Tibial nerve (tissue), 4 donors: ENCODE measurements at regions not wholly inside any gene's neighbourhood (a gene's known extent, or its start where the extent isn't known, plus 50 kb on each side); places are given as distances from the start of the nearest gene placed in this dataset.

Source experiments
- DNase-seq, 2 donors: peaks; one replicate each; pipeline ENCODE4 v3.0.0-alpha.2; 2019; ENCODE audit warnings: low spot score in 2 of 2
- H3K27ac ChIP-seq, 4 donors: fragments of 200-600 bp; sonication (generic) in 3 of 4; one replicate each; pipeline ENCODE4 v1.5.1; 2017 to 2019; ENCODE audit warnings: mild to moderate bottlenecking in 1 of 4
- H3K27me3 ChIP-seq, 2 donors: fragments of 200-600 bp; sonication (generic) in 1 of 2; one replicate each; pipeline versions ENCODE4 v1.5.1 to v1.6.0; 2017 to 2019
- H3K36me3 ChIP-seq, 3 donors: fragments of 200-600 bp; sonication (generic); one replicate each; pipeline ENCODE4 v1.5.1; 2018 to 2019
- H3K4me1 ChIP-seq, 4 donors: fragments of 200-600 bp; sonication (generic) in 3 of 4; one replicate each; pipeline ENCODE4 v1.5.1; 2017 to 2019
- H3K4me3 ChIP-seq, 4 donors: fragments of 200-600 bp; sonication (generic) in 3 of 4; one replicate each; pipeline ENCODE4 v1.5.1; 2017 to 2019; ENCODE audit warnings: mild to moderate bottlenecking in 1 of 4, moderate library complexity in 1 of 4
- H3K9me3 ChIP-seq, 4 donors: fragments of 200-600 bp; sonication (generic) in 3 of 4; one replicate each; pipeline ENCODE4 v1.5.1; 2017 to 2019
- CTCF ChIP-seq, 5 experiments: fragments of 200-600 bp in 3 of 5; fragments of 450-650 bp in 2 of 5; sonication (generic) in 3 of 5; IDR thresholded peaks; one replicate each; pipeline ENCODE4 v1.5.1; 2016 to 2019; ENCODE audit warnings: antibody characterized with exemption in 5 of 5, mild to moderate bottlenecking in 3 of 5, moderate library complexity in 2 of 5
- EP300 ChIP-seq, 2 donors: sonication (generic); formaldehyde crosslinking; IDR thresholded peaks; one replicate each; pipeline ENCODE4 v1.6.1; 2017; ENCODE audit warnings: antibody characterized with exemption in 2 of 2, mild to moderate bottlenecking in 1 of 2
- POLR2A ChIP-seq, 2 donors: fragments of 450-650 bp; IDR thresholded peaks; one replicate each; pipeline ENCODE4 v1.6.1; 2017; ENCODE audit warnings: antibody characterized with exemption in 2 of 2, mild to moderate bottlenecking in 2 of 2, moderate library complexity in 2 of 2
- WGBS, 2 donors: methylation state at CpG; one replicate each; pipeline ENCODE4 v1.1.5; 2018; 5-methylcytosine and 5-hydroxymethylcytosine counted together

- Histone ChIP-seq H3K27me3 (no peaks in the 10 kb centered on the region), H3K36me3 (no peaks in the 10 kb centered on the region), H3K9me3 (no peaks in the 10 kb centered on the region), H3K27ac (no peak overlapping the region), H3K4me1 (no peaks in the 10 kb centered on the region), H3K4me3 (no peak overlapping the region)
- DNase-seq: no peak
- WGBS, 2 donors: 25 to 39% methylated on average over 3 of the region's 3 CpGs
- no peak for TF ChIP-seq POLR2A (IDR thresholded peaks at IDR 0.05)
These were observed 64.1 kb upstream of the EEPD1 start for GRCh38 chr7:36088966-36089365.

GRCh38 chr7:36090976-36091873, 61.8 kb upstream of the EEPD1 start:
- Histone ChIP-seq H3K9me3 (no peaks in the 10 kb centered on the region), H3K27ac (no peak overlapping the region), H3K36me3 (no peaks in the 10 kb centered on the region), H3K27me3 (no peaks in the 10 kb centered on the region), H3K4me3 (no peak overlapping the region), H3K4me1 (no peaks in the 10 kb centered on the region)
- 75% methylated on average over 9 of the region's 9 CpGs for WGBS, 2 donors
- TF ChIP-seq EP300 (IDR thresholded peaks at IDR 0.05): no peak
- no peak for TF ChIP-seq POLR2A (IDR thresholded peaks at IDR 0.05)
- no peak for DNase-seq

- no peak for DNase-seq
- no peaks in the 10 kb centered on the region for H3K27me3 ChIP-seq
- no peaks in the 10 kb centered on the region for H3K4me1 ChIP-seq
- H3K36me3 ChIP-seq: no peaks in the 10 kb centered on the region
- H3K4me3 ChIP-seq: no peak overlapping the region
- no peak for TF ChIP-seq EP300 (IDR thresholded peaks at IDR 0.05)
- TF ChIP-seq POLR2A (IDR thresholded peaks at IDR 0.05): no peak
- TF ChIP-seq CTCF (IDR thresholded peaks at IDR 0.05): no peak
- no peaks in the 10 kb centered on the region for H3K9me3 ChIP-seq
- WGBS, 2 donors: 72 to 76% methylated on average over 2 of the region's 2 CpGs
- no peak overlapping the region for H3K27ac ChIP-seq
These were observed 61.2 kb upstream of the EEPD1 start for GRCh38 chr7:36091874-36092176.

GRCh38 chr7:36092221-36092771, 60.8 kb upstream of the EEPD1 start:
- H3K4me1 ChIP-seq: no peaks in the 10 kb centered on the region
- TF ChIP-seq EP300 (IDR thresholded peaks at IDR 0.05) (no peak), POLR2A (IDR thresholded peaks at IDR 0.05) (no peak), CTCF (IDR thresholded peaks at IDR 0.05) (no peak)
- H3K27me3 ChIP-seq: no peaks in the 10 kb centered on the region
- DNase-seq: no peak
- H3K9me3 ChIP-seq: no peaks in the 10 kb centered on the region
- no peak overlapping the region for H3K4me3 ChIP-seq
- H3K27ac ChIP-seq: no peak overlapping the region
- 78 to 81% methylated on average over 10 to 11 of the region's 11 CpGs for WGBS, 2 donors
- no peaks in the 10 kb centered on the region for H3K36me3 ChIP-seq

- 62 to 66% methylated on average over 6 of the region's 6 CpGs for WGBS, 2 donors
- TF ChIP-seq POLR2A (IDR thresholded peaks at IDR 0.05) (no peak), EP300 (IDR thresholded peaks at IDR 0.05) (no peak), CTCF (IDR thresholded peaks at IDR 0.05) (no peak)
- Histone ChIP-seq H3K9me3 (no peaks in the 10 kb centered on the region), H3K36me3 (no peaks in the 10 kb centered on the region), H3K27me3 (no peaks in the 10 kb centered on the region), H3K4me1 (no peaks in the 10 kb centered on the region), H3K4me3 (no peak overlapping the region), H3K27ac (no peak overlapping the region)
- DNase-seq: no peak
These were observed 56.5 kb upstream of the EEPD1 start for GRCh38 chr7:36096460-36097095.

GRCh38 chr7:36098096-36098495, 55.0 kb upstream of the EEPD1 start:
- DNase-seq: no peak
- no peak overlapping the region for H3K4me3 ChIP-seq
- H3K9me3 ChIP-seq: no peaks in the 10 kb centered on the region
- H3K4me1 ChIP-seq: no peaks in the 10 kb centered on the region
- no peak for TF ChIP-seq EP300 (IDR thresholded peaks at IDR 0.05)
- no peak for TF ChIP-seq POLR2A (IDR thresholded peaks at IDR 0.05)
- TF ChIP-seq CTCF (IDR thresholded peaks at IDR 0.05): no peak
- H3K36me3 ChIP-seq: no peaks in the 10 kb centered on the region
- no peak overlapping the region for H3K27ac ChIP-seq
- no peaks in the 10 kb centered on the region for H3K27me3 ChIP-seq
